UCSD-AML1 (cell line): ENCODE measurements at regions not wholly inside any gene's neighbourhood (a gene's known extent, or its start where the extent isn't known, plus 50 kb on each side); places are given as distances from the start of the nearest gene placed in this dataset.

Experiments
- DNase-seq: peaks from one replicate; lab custom pipeline; 2025; ENCODE audit not compliant: unreplicated experiment; lab: John Stamatoyannopoulos, UW

- no peak for DNase-seq
Measured at GRCh38 chr2:240208631-240209211, 68.3 kb upstream of the OTOS start.

- DNase-seq, result no peak
Measured at GRCh38 chr2:240209493-240209892, 69.0 kb upstream of the OTOS start.

- DNase-seq, result no peak
Measured at GRCh38 chr2:240210198-240210965, 69.9 kb upstream of the OTOS start.

GRCh38 chr2:240211096-240211495 is 70.6 kb upstream of the OTOS start:
- DNase-seq, result no peak

GRCh38 chr2:240211598-240212424 is 71.4 kb upstream of the OTOS start:
- no peak for DNase-seq

GRCh38 chr2:240212425-240213225 is 72.2 kb upstream of the OTOS start:
- no peak for DNase-seq

GRCh38 chr2:240213226-240213475 is 72.7 kb upstream of the OTOS start:
- no peak for DNase-seq

- DNase-seq, result no peak
Measured at GRCh38 chr2:240213476-240214421, 73.3 kb upstream of the OTOS start.

- no peak for DNase-seq
Measured at GRCh38 chr2:240214790-240215675, 74.6 kb upstream of the OTOS start.

GRCh38 chr2:240215676-240216051 is 75.2 kb upstream of the OTOS start:
- DNase-seq, result no peak

GRCh38 chr2:240216167-240216566 is 75.7 kb upstream of the OTOS start:
- DNase-seq, result no peak

- no peak for DNase-seq
Measured at GRCh38 chr2:240217431-240218301, 77.2 kb upstream of the OTOS start.

- no peak for DNase-seq
Measured at GRCh38 chr2:240219208-240219890, 78.9 kb upstream of the OTOS start.

GRCh38 chr2:240220371-240220770 is 79.9 kb upstream of the OTOS start:
- no peak for DNase-seq

- DNase-seq, result no peak
Measured at GRCh38 chr2:240223631-240224030, 83.2 kb upstream of the OTOS start.

- no peak for DNase-seq
Measured at GRCh38 chr2:240224676-240225075, 84.2 kb upstream of the OTOS start.

- no peak for DNase-seq
Measured at GRCh38 chr2:240225131-240225530, 84.7 kb upstream of the OTOS start.
